MM.1S (cell line): ENCODE measurements at regions not wholly inside any gene's neighbourhood (a gene's known extent, or its start where the extent isn't known, plus 50 kb on each side); places are given as distances from the start of the nearest gene placed in this dataset.

ENCODE experiments used
- DNase-seq: peaks from one replicate; pipeline ENCODE4 v3.0.0-alpha.2; 2015
- H2AFZ ChIP-seq: fragments of 300-600 bp; sonication (generic); 2 replicates; pipeline ENCODE4 v1.6.0; 2016; ENCODE audit warnings: antibody characterized with exemption, low read length
- H3F3A ChIP-seq: fragments of 300-600 bp; sonication (generic); 2 replicates; pipeline ENCODE4 v1.6.1; 2016; ENCODE audit warnings: mild to moderate bottlenecking, antibody characterized with exemption, low read length, moderate library complexity, mixed read lengths; ENCODE audit not compliant: insufficient read depth
- H3K27ac ChIP-seq: fragments of 300-600 bp; sonication (generic); 2 replicates; pipeline ENCODE4 v1.5.1; 2016; ENCODE audit warnings: mild to moderate bottlenecking, low read length
- H3K27me3 ChIP-seq: fragments of 300-600 bp; sonication (generic); replicated peaks from 2 replicates; pipeline ENCODE4 v1.6.0; 2016; ENCODE audit warnings: low read length; ENCODE audit not compliant: insufficient read depth
- H3K36me3 ChIP-seq: fragments of 300-600 bp; sonication (generic); replicated peaks from 2 replicates; pipeline ENCODE4 v1.6.1; 2016; ENCODE audit warnings: mild to moderate bottlenecking, low read length, mixed read lengths; ENCODE audit not compliant: insufficient read depth
- H3K4me1 ChIP-seq: fragments of 300-600 bp; sonication (generic); 2 replicates; pipeline ENCODE4 v1.6.1; 2016; ENCODE audit warnings: low read length, mixed read lengths
- H3K4me2 ChIP-seq: fragments of 300-600 bp; sonication (generic); 2 replicates; pipeline ENCODE4 v1.6.0; 2016; ENCODE audit warnings: low read depth, low read length
- H3K4me3 ChIP-seq: fragments of 300-600 bp; sonication (generic); 2 replicates; pipeline ENCODE4 v1.5.1; 2016; ENCODE audit warnings: low read length, mixed read lengths
- H3K79me2 ChIP-seq: fragments of 300-600 bp; sonication (generic); 2 replicates; pipeline ENCODE4 v1.6.1; 2016; ENCODE audit warnings: mixed run types, low read length, mixed read lengths
- H3K9ac ChIP-seq: fragments of 300-600 bp; sonication (generic); 2 replicates; pipeline ENCODE4 v1.6.1; 2016; ENCODE audit warnings: low read length, mixed read lengths
- H3K9me2 ChIP-seq: fragments of 300-600 bp; sonication (generic); replicated peaks from 2 replicates; pipeline ENCODE4 v1.6.1; 2016; ENCODE audit warnings: mild to moderate bottlenecking, low read length, mixed read lengths; ENCODE audit not compliant: insufficient read depth
- H3K9me3 ChIP-seq: fragments of 300-600 bp; sonication (generic); replicated peaks from 2 replicates; pipeline ENCODE4 v1.6.1; 2016; ENCODE audit warnings: mild to moderate bottlenecking, low read length, mixed read lengths; ENCODE audit not compliant: insufficient read depth
- H4K20me1 ChIP-seq: fragments of 300-600 bp; sonication (generic); 2 replicates; pipeline ENCODE4 v1.6.1; 2016; ENCODE audit warnings: mild to moderate bottlenecking, low read length, moderate library complexity, mixed read lengths; ENCODE audit not compliant: insufficient read depth
- CTCF ChIP-seq: fragments of 300-600 bp; sonication (generic); IDR thresholded peaks from 2 replicates; pipeline ENCODE4 v1.5.1; 2016; ENCODE audit warnings: antibody characterized with exemption, low read length, mixed read lengths
- EZH2 ChIP-seq: fragments of 300-600 bp; sonication (generic); optimal IDR thresholded peaks from 2 replicates; pipeline ENCODE3; 2017; ENCODE audit warnings: low read depth, mild to moderate bottlenecking, antibody characterized with exemption, low read length, mixed read lengths
- EZH2phosphoT487 ChIP-seq: fragments of 300-600 bp; sonication (generic); IDR thresholded peaks from 2 replicates; pipeline ENCODE4 v1.6.1; 2018; ENCODE audit warnings: antibody characterized with exemption, low read length

- Histone ChIP-seq H3F3A (0 out of 2 replicates have a peak, but pooled peaks cover 4% of the 10 kb centered on the region), H3K27ac (no peak overlapping the region), H3K36me3 (no peaks in the 10 kb centered on the region), H3K9me3 (no peaks in the 10 kb centered on the region), H3K79me2 (no peaks in the 10 kb centered on the region), H3K4me3 (no peak overlapping the region), H2AFZ (no peak overlapping the region), H4K20me1 (no peaks in the 10 kb centered on the region), H3K9ac (no peak overlapping the region), H3K27me3 (no peaks in the 10 kb centered on the region), H3K4me2 (no peak overlapping the region), H3K9me2 (no peaks in the 10 kb centered on the region), H3K4me1 (peaks cover 18% of the 10 kb centered on the region)
- DNase-seq: no peak
- no peak for TF ChIP-seq CTCF
- TF ChIP-seq EZH2: no peak
- no peak for TF ChIP-seq EZH2phosphoT487
Measured at GRCh38 chr11:80163441-80163840, 722.6 kb upstream of the TENM4 start.

GRCh38 chr11:80163011-80163410 lies 722.2 kb upstream of the TENM4 start:
- Histone ChIP-seq H3K27me3 (no peaks in the 10 kb centered on the region), H4K20me1 (no peaks in the 10 kb centered on the region), H3K9me2 (no peaks in the 10 kb centered on the region), H3K9ac (no peak overlapping the region), H3K9me3 (no peaks in the 10 kb centered on the region), H3K36me3 (no peaks in the 10 kb centered on the region), H3K4me2 (no peak overlapping the region), H3F3A (0 out of 2 replicates have a peak, but pooled peaks cover 4% of the 10 kb centered on the region), H3K4me3 (no peak overlapping the region), H3K27ac (no peak overlapping the region), H3K79me2 (no peaks in the 10 kb centered on the region), H2AFZ (no peak overlapping the region), H3K4me1 (peaks cover 15% of the 10 kb centered on the region)
- TF ChIP-seq EZH2 (no peak), CTCF (no peak), EZH2phosphoT487 (no peak)
- DNase-seq: no peak

GRCh38 chr11:80162387-80162786 lies 721.6 kb upstream of the TENM4 start:
- Histone ChIP-seq H3K4me1 (peaks cover 9% of the 10 kb centered on the region), H3F3A (0 out of 2 replicates have a peak, but pooled peaks cover under 1% of the 10 kb centered on the region), H3K4me2 (no peak overlapping the region), H3K4me3 (no peak overlapping the region), H3K36me3 (no peaks in the 10 kb centered on the region), H3K27ac (no peak overlapping the region), H3K9me3 (no peaks in the 10 kb centered on the region), H3K9ac (no peak overlapping the region), H3K79me2 (no peaks in the 10 kb centered on the region), H2AFZ (no peak overlapping the region), H3K27me3 (no peaks in the 10 kb centered on the region), H3K9me2 (no peaks in the 10 kb centered on the region), H4K20me1 (no peaks in the 10 kb centered on the region)
- no peak for TF ChIP-seq EZH2
- TF ChIP-seq CTCF: no peak
- TF ChIP-seq EZH2phosphoT487: no peak
- DNase-seq: no peak
